Calu3 (cell line): ENCODE measurements at regions not wholly inside any gene's neighbourhood (a gene's known extent, or its start where the extent isn't known, plus 50 kb on each side); places are given as distances from the start of the nearest gene placed in this dataset.
A peak's percentile ranks its signal among the peaks of the same experiment; 100 is the strongest.
"Not testable (repeated sequence)": the region's sequence is repeated elsewhere in the genome, so short reads cannot be mapped to it uniquely, and the experiment has no call there.

Experiments used
- BruUV-seq: library from RNA; stranded (reverse); fragments of 400-500 nt; replicated peaks from 2 replicates; lab custom pipeline; 2021; lab: Mats Ljungman, UMichigan
- CTCF ChIA-PET: fragments of 300-600 bp; sonication (Branson Sonifier 250); formaldehyde crosslinking; loops from one replicate; lab custom pipeline; 2022; ENCODE audit warnings: antibody characterized with exemption; lab: Charles Lee
- DNase-seq: peaks from one replicate; pipeline ENCODE4 v3.0.0; 2022
- H3K27ac Mint-ChIP-seq: one replicate; pipeline ENCODE4 v1.8.0; 2022; ENCODE audit warnings: mixed read lengths; ENCODE audit not compliant: unreplicated experiment
- H3K27me3 Mint-ChIP-seq: one replicate; pipeline ENCODE4 v1.8.0; 2022; ENCODE audit warnings: mixed read lengths; ENCODE audit not compliant: unreplicated experiment
- H3K36me3 Mint-ChIP-seq: one replicate; pipeline ENCODE4 v1.8.0; 2022; ENCODE audit warnings: mild to moderate bottlenecking, moderate library complexity, mixed read lengths; ENCODE audit not compliant: insufficient read depth, unreplicated experiment
- H3K4me1 Mint-ChIP-seq: one replicate; pipeline ENCODE4 v1.8.0; 2022; ENCODE audit warnings: mild to moderate bottlenecking, low read depth, mixed read lengths; ENCODE audit not compliant: unreplicated experiment
- H3K4me3 Mint-ChIP-seq: one replicate; pipeline ENCODE4 v1.8.0; 2022; ENCODE audit warnings: mild to moderate bottlenecking, low read depth, moderate library complexity, mixed read lengths; ENCODE audit not compliant: unreplicated experiment
- H3K9me3 Mint-ChIP-seq: one replicate; pipeline ENCODE4 v1.8.0; 2022; ENCODE audit warnings: low read depth, mixed read lengths; ENCODE audit not compliant: unreplicated experiment
- CTCF ChIP-seq: fragments of 200-600 bp; IDR thresholded peaks from one replicate; pipeline ENCODE4 v1.8.0; 2022; ENCODE audit warnings: antibody characterized with exemption; ENCODE audit not compliant: unreplicated experiment
- intact Hi-C: fragments of 100-400 bp; cut with micrococcal nuclease; formaldehyde crosslinking; loops from one replicate; pipeline ENCODE4 v1.10.0; 2022; ENCODE audit not compliant: unreplicated experiment

DNA sequence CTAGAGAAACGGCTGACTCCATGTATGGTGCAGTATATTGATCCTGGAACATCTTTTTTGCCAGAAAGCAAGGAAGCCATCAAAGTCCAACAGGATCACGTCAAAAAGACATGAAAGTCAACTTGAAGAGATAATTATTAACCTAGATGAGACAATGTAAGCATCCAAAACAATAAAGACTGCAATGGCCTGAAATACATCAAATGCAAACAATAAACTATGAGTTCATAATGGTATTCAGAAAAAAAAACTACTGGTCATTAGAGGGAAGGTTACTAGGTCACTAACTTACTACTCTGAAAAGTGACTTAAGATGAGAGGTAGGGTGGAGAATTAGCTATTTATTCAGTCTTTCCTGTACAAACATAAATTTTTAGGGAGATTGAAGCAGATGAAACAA, 75.3 kb upstream of the OR4F16 start:
- H3K27ac Mint-ChIP-seq, H3K4me3 Mint-ChIP-seq, intact Hi-C loops, H3K9me3 Mint-ChIP-seq, CTCF ChIA-PET, DNase-seq, H3K27me3 Mint-ChIP-seq, H3K36me3 Mint-ChIP-seq, H3K4me1 Mint-ChIP-seq, BruUV-seq: not testable (repeated sequence)

DNA sequence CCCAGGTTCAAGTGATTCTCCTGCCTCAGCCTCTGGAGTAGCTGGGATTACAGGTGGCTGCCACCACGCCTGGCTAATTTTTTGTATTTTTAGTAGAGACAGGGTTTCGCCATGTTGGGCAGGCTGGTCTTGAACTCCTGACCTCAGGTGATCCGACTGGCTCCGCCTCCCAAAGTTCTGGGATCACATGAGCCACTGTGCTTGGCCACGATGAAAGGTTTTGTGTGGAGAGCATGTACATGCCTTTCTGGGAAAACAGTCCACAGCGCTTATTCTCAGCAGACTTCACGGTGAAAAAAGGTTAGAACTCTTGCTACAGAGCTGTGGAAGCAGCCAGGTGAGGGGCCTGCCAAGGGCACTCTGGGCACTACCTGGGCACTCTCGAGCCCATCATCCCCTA, 85.0 kb upstream of the OR4F16 start:
- H3K27me3 Mint-ChIP-seq, H3K36me3 Mint-ChIP-seq, DNase-seq, H3K9me3 Mint-ChIP-seq, intact Hi-C loops, CTCF ChIA-PET, H3K4me1 Mint-ChIP-seq, BruUV-seq, H3K4me3 Mint-ChIP-seq, H3K27ac Mint-ChIP-seq: not testable (repeated sequence)

- CTCF ChIA-PET, H3K27me3 Mint-ChIP-seq, H3K4me1 Mint-ChIP-seq, BruUV-seq, H3K9me3 Mint-ChIP-seq, H3K4me3 Mint-ChIP-seq, H3K27ac Mint-ChIP-seq, intact Hi-C loops, DNase-seq: not testable (repeated sequence)
- H3K36me3 Mint-ChIP-seq, result peaks cover 15% of the 10 kb centered on the region
These were observed 91.2 kb upstream of the OR4F16 start for GRCh38 chr1:777480-778180.

DNA sequence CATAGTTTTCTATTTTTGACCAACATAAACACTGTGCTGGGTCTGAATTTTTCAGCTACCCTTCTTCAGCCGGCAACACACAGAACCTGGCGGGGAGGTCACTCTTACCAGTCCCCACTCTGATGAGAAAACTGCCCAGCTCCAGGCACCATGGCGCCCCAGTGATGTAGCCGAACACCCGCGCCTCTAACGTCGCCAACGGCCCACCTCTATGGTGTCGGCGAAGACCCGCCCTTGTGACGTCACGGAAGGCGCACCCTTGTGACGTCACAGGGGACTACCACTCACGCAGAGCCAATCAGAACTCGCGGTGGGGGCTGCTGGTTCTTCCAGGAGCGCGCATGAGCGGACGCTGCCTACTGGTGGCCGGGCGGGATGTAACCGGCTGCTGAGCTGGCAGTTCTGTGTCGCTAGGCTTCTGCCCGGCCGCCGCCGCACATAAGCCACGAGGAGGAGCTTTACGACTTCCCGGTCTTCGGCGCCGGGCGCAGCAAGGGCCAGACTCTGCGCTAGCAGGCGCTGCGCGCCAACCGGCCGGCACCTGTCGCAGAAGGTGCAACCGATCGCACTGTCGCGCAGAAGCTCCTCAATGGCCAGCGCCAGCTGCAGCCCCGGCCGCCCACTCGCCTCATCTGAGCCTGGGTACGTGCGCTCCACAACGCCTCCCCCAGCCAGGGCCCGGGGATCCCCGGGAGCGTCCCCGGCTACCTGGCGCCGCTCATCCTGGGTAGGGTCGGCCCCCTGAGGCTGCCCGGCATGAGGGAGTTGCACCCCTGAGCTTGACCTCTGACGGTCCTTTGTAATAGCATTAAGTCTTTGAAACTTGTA, 92.2 kb upstream of the OR4F16 start:
- H3K4me1 Mint-ChIP-seq, H3K27me3 Mint-ChIP-seq, BruUV-seq, H3K9me3 Mint-ChIP-seq, intact Hi-C loops, CTCF ChIA-PET: not testable (repeated sequence)
- Mint-ChIP-seq H3K36me3 (peaks cover 15% of the 10 kb centered on the region), H3K4me3 (peak overlapping the region; percentile 76), H3K27ac (peak overlapping the region; percentile 95)
- DNase-seq, result peak; percentile 95

DNA sequence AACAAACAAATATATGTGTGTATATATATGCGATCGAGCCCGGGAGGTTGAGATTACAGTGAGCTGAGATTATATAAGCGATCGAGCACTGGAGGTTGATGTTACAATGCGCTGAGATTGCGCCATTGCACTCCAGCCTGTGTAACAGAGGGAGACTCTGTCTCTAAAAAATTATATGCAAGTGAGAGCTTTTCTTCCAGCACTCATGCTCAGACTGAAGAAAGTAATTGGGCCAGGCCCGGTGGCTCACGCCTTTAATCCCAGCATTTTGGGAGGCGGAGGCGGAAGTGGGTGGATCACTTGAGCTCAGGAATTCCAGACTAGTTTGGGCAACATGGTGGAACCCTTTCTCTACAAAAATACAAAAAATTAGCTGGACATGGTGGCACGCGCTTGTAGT, 93.2 kb upstream of the OR4F16 start:
- BruUV-seq, CTCF ChIA-PET, H3K9me3 Mint-ChIP-seq, H3K27me3 Mint-ChIP-seq, H3K4me1 Mint-ChIP-seq, intact Hi-C loops: not testable (repeated sequence)
- H3K27ac Mint-ChIP-seq, result peak overlapping the region; percentile 95
- peak overlapping the region; percentile 76 for H3K4me3 Mint-ChIP-seq
- DNase-seq, result peak; percentile 10
- H3K36me3 Mint-ChIP-seq, result peaks cover 15% of the 10 kb centered on the region

DNA sequence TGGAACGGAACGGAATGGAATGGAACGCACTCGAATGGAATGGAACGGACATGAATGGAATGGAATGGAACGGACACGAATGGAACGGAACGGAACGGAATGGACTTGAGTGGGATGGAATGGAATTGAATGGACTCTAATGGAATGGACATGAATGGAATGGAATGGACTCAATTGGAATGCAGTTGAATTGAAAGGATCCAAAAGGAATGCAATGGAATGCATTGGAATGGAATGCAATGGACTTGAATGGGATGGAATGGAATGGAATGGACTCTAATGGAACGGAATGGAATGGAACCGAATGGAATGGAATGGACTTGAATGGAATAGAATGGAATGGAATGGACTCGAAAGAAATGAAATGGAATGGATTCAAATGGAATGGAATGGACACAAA, 102.4 kb upstream of the OR4F16 start:
- no peak for TF ChIP-seq CTCF
- CTCF ChIA-PET, result no interaction called here
- intact Hi-C loops, result no loop called here
- no peak overlapping the region for H3K4me3 Mint-ChIP-seq
- no peak overlapping the region for H3K27ac Mint-ChIP-seq
- DNase-seq, result no peak
- BruUV-seq, result no TSS peak
- no peaks in the 10 kb centered on the region for H3K36me3 Mint-ChIP-seq
- no peaks in the 10 kb centered on the region for H3K27me3 Mint-ChIP-seq
- no peaks in the 10 kb centered on the region for H3K4me1 Mint-ChIP-seq
- H3K9me3 Mint-ChIP-seq, result peaks cover 5% of the 10 kb centered on the region

- CTCF ChIA-PET, BruUV-seq, DNase-seq, intact Hi-C loops, H3K36me3 Mint-ChIP-seq, H3K9me3 Mint-ChIP-seq, H3K27me3 Mint-ChIP-seq, H3K4me3 Mint-ChIP-seq, H3K4me1 Mint-ChIP-seq, H3K27ac Mint-ChIP-seq: not testable (repeated sequence)
These were observed 103.2 kb upstream of the OR4F16 start for GRCh38 chr1:789606-790005.

- H3K4me1 Mint-ChIP-seq, intact Hi-C loops, BruUV-seq, H3K27me3 Mint-ChIP-seq, CTCF ChIA-PET, H3K36me3 Mint-ChIP-seq, H3K27ac Mint-ChIP-seq, DNase-seq, H3K9me3 Mint-ChIP-seq, H3K4me3 Mint-ChIP-seq: not testable (repeated sequence)
These were observed 104.0 kb upstream of the OR4F16 start for GRCh38 chr1:790388-790930.

DNA sequence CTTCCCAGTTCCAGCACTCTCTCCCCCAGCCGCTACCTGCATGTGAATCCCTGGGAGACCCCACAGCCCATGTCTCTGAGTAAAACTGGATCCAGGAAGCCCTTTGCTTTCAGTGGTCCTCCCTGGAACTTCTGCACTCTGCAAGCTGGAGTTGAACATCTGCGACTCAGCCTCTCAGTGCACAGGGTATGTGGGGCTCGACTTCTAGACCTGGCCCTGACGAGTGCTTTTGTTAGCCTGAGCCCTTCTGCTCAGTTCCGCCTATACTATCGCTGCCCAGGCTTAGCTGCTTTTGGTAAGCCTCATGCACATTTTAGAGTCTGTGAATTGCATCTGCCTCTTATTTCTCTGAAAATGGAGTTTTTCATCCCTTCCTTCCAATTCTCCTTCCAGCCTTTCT, 107.9 kb upstream of the OR4F16 start:
- DNase-seq, H3K9me3 Mint-ChIP-seq, intact Hi-C loops, H3K4me1 Mint-ChIP-seq, H3K4me3 Mint-ChIP-seq, H3K27me3 Mint-ChIP-seq, H3K27ac Mint-ChIP-seq, CTCF ChIA-PET, BruUV-seq, H3K36me3 Mint-ChIP-seq: not testable (repeated sequence)
